ENCODE measurements at regions not wholly inside any gene's neighbourhood (a gene's known extent, or its start where the extent isn't known, plus 50 kb on each side); places are given as distances from the start of the nearest gene placed in this dataset.

- no peak for DNase-seq
These were observed 118.5 kb upstream of the GUCY1A1 start for GRCh38 chr4:155548173-155548572.

- no peak for DNase-seq
These were observed 120.2 kb upstream of the GUCY1A1 start for GRCh38 chr4:155546451-155546850.

- DNase-seq, result no peak
These were observed 121.2 kb upstream of the GUCY1A1 start for GRCh38 chr4:155545456-155545855.

- DNase-seq, result no peak
These were observed 122.1 kb upstream of the GUCY1A1 start for GRCh38 chr4:155544547-155544946.

- no peak for DNase-seq
These were observed 123.4 kb upstream of the GUCY1A1 start for GRCh38 chr4:155543126-155543765.

- DNase-seq, result no peak
These were observed 124.2 kb upstream of the GUCY1A1 start for GRCh38 chr4:155542415-155542814.

- no peak for DNase-seq
These were observed 124.9 kb upstream of the GUCY1A1 start for GRCh38 chr4:155541716-155542115.

GRCh38 chr4:155540698-155541097 lies 126.0 kb upstream of the GUCY1A1 start:
- DNase-seq, result no peak

GRCh38 chr4:155539746-155540145 lies 126.9 kb upstream of the GUCY1A1 start:
- DNase-seq, result no peak

- peak; percentile 3 for DNase-seq
These were observed 130.7 kb upstream of the GUCY1A1 start for GRCh38 chr4:155535802-155536454.

- DNase-seq, result peak; percentile 5
These were observed 134.1 kb upstream of the GUCY1A1 start for GRCh38 chr4:155532373-155533085.

GRCh38 chr4:155530857-155531256 lies 135.8 kb upstream of the GUCY1A1 start:
- no peak for DNase-seq

- DNase-seq, result no peak
These were observed 136.4 kb upstream of the GUCY1A1 start for GRCh38 chr4:155530290-155530689.

GRCh38 chr4:155529716-155530115 lies 136.9 kb upstream of the GUCY1A1 start:
- no peak for DNase-seq

GRCh38 chr4:155529272-155529671 lies 137.4 kb upstream of the GUCY1A1 start:
- DNase-seq, result no peak

GRCh38 chr4:155526452-155527169 lies 140.0 kb upstream of the GUCY1A1 start:
- DNase-seq, result no peak

GRCh38 chr4:155524926-155525455 lies 141.7 kb upstream of the GUCY1A1 start:
- DNase-seq, result no peak

- DNase-seq, result no peak
These were observed 143.3 kb upstream of the GUCY1A1 start for GRCh38 chr4:155523358-155523757.

- no peak for DNase-seq
These were observed 144.4 kb upstream of the GUCY1A1 start for GRCh38 chr4:155522201-155522600.

GRCh38 chr4:155521382-155521781 lies 144.6 kb upstream of the MAP9 start:
- no peak for DNase-seq

GRCh38 chr4:155515444-155516075 lies 138.8 kb upstream of the MAP9 start:
- DNase-seq, result no peak

- no peak for DNase-seq
These were observed 137.9 kb upstream of the MAP9 start for GRCh38 chr4:155514628-155515027.

- no peak for DNase-seq
These were observed 136.1 kb upstream of the MAP9 start for GRCh38 chr4:155512817-155513216.

Measured in NCI-H524 treated with DMSO at 0.1 percent for 48 hours (cell line).